Stimulated activated CD8-positive, alpha-beta memory T cell treated with anti-CD3 and anti-CD28 coated beads, Interleukin-7, amount 100 ng/mL, for 48 hours (primary cell): ENCODE measurements at regions not wholly inside any gene's neighbourhood (a gene's known extent, or its start where the extent isn't known, plus 50 kb on each side); places are given as distances from the start of the nearest gene placed in this dataset.
"Not testable (repeated sequence)": the region's sequence is repeated elsewhere in the genome, so short reads cannot be mapped to it uniquely, and the experiment has no call there.

Experiments
- DNase-seq, 2 donors: peaks; one replicate each; pipeline ENCODE4 v3.0.0-alpha.2; 2020; ENCODE audit warnings: low read depth in 1 of 2; ENCODE audit errors: extremely low read depth in 1 of 2

GRCh38 chr6:144528743-144529425, 243.7 kb downstream of the UTRN start:
- no peak for DNase-seq

GRCh38 chr6:144530118-144530517, 245.0 kb downstream of the UTRN start:
- no peak for DNase-seq

GRCh38 chr6:144532238-144532637, 247.1 kb downstream of the UTRN start:
- not testable (repeated sequence) for DNase-seq

GRCh38 chr6:144534180-144534579, 249.0 kb downstream of the UTRN start:
- no peak for DNase-seq

GRCh38 chr6:144535630-144536029, 250.5 kb downstream of the UTRN start:
- DNase-seq: no peak

- no peak for DNase-seq
These were observed 250.9 kb downstream of the UTRN start for GRCh38 chr6:144536079-144536478.

GRCh38 chr6:144543006-144543871, 258.1 kb downstream of the UTRN start:
- DNase-seq: no peak

GRCh38 chr6:144544266-144544830, 259.2 kb downstream of the UTRN start:
- DNase-seq: no peak

- no peak for DNase-seq
These were observed 261.7 kb downstream of the UTRN start for GRCh38 chr6:144546807-144547206.

GRCh38 chr6:144547409-144547808, 262.3 kb downstream of the UTRN start:
- no peak for DNase-seq

GRCh38 chr6:144548536-144548935, 263.4 kb downstream of the UTRN start:
- no peak for DNase-seq

GRCh38 chr6:144549837-144550747, 265.0 kb downstream of the UTRN start:
- DNase-seq: no peak

GRCh38 chr6:144551339-144551738, 266.2 kb downstream of the UTRN start:
- no peak for DNase-seq

- DNase-seq: no peak
These were observed 269.9 kb downstream of the UTRN start for GRCh38 chr6:144555066-144555465.

GRCh38 chr6:144559865-144560593, 274.9 kb downstream of the UTRN start:
- no peak for DNase-seq

- no peak for DNase-seq
These were observed 276.4 kb downstream of the UTRN start for GRCh38 chr6:144561455-144562043.

GRCh38 chr6:144564202-144564601, 279.1 kb downstream of the UTRN start:
- DNase-seq: no peak

GRCh38 chr6:144566868-144567615, 281.9 kb downstream of the UTRN start:
- DNase-seq: no peak

GRCh38 chr6:144568241-144568640, 283.1 kb downstream of the UTRN start:
- DNase-seq: no peak
